T-helper 22 cell (primary cell): ENCODE measurements at regions not wholly inside any gene's neighbourhood (a gene's known extent, or its start where the extent isn't known, plus 50 kb on each side); places are given as distances from the start of the nearest gene placed in this dataset.
"Not testable (repeated sequence)": the region's sequence is repeated elsewhere in the genome, so short reads cannot be mapped to it uniquely, and the experiment has no call there.

Experiments
- DNase-seq: peaks from one replicate; pipeline ENCODE4 v3.0.0-alpha.2; 2020; ENCODE audit warnings: low read depth

- DNase-seq: no peak
Observed at GRCh38 chr6:26175033-26175427, 87.8 kb downstream of the HFE start.

DNA sequence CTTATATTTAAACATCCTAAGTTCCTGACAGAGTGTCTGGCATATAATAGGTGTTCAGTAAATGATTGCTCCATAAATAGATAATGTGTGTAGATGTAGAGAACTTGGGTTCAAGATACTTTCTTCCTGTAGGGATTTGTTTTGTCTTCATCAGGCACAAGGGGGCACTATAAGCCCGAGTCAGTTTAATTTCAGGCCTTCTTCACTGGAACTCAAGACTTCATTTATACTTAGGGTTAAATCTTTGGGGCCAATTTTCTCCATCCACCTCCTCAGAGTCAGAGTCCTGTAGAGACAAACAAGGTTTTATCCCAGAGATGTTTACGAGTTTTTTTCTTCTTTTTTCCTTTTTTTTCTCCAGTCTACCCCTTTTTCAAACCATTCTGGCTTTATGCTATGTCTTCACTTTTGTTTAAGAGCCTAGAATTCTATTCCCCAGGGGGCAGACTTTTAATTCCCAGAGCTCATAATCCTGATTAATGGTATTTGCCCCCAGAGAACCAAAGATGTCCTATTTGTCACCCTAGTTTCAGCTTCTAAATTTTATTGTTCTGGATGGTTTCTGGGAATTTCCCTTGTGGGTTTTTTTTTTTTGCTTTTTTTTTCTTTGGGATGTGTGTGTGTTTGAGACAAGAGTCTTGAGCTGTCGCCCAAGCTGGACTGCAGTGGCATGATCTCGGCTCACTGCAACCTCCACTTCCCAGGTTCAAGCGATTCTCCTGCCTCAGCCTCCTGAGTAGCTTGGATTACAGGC lies 88.4 kb downstream of the HFE start:
- DNase-seq: no peak

DNA sequence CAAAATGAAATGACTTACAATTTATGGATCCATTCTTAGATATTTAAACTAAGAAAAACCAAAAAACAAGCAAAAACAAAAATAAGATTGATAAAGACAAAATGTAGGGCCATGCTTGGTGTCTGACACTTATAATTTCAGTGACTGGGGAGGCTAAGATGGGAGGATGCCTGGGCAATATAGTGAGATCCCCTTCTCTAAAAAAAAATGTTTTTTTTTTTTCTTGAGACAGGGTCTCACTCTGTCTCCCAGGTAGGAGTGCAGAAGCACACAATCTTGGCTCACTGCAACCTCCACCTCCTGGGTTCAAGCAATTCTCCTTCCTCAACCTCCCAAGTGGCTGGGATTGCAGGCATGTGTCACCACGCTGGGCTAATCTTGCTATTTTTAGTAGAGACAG lies 92.4 kb downstream of the HFE start:
- DNase-seq: no peak

DNA sequence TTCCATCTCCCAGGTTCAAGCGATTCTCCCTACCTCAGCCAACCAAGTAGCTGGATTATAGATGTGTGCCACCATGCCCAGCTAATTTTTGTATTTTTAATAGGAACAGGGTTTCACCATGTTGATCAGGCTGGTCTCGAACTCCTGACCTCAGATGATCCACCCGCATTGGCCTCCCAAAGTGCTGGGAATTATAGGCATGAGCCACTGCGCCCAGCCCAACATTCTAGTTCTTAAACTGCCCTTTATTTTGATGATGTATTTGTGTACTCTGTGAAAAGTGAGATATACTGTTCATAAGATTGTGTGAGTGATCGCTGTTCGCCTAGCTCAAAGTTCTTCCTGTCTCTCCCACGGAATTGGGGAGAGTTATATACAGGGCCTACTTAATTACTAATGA lies 93.1 kb downstream of the HFE start:
- DNase-seq: no peak

GRCh38 chr6:26183237-26183580 lies 96.0 kb downstream of the HFE start:
- DNase-seq: no peak

GRCh38 chr6:26183581-26184366 lies 96.5 kb downstream of the HFE start:
- DNase-seq: no peak

DNA sequence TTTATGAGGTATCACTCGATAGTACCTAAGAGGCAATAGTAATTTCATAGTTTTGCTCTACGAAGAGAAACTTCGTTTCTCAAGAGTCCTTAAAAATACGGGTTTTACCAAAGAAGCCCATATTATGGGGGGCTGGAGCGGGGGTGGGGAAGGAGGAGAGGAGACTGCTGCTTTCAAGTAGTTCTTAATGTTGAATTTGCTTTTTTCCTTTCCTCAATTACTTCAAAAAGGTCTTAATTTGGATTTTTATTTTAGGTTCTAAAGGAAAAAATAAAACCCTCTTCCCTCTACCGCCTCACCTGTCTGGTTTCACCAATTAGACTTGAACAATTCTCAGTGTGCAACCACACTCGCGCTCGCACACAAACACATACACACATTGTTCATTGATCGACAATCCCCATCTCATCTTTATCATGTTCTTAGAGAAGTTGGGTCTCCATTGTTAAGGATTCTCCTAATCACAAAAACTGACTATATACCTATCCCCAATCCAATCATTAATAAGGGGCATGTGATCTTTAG lies 97.2 kb downstream of the HFE start:
- DNase-seq: no peak

- DNase-seq: no peak
Observed at GRCh38 chr6:26185004-26185403, 97.8 kb downstream of the HFE start.

- no peak for DNase-seq
Observed at GRCh38 chr6:26185802-26186201, 98.6 kb downstream of the HFE start.

DNA sequence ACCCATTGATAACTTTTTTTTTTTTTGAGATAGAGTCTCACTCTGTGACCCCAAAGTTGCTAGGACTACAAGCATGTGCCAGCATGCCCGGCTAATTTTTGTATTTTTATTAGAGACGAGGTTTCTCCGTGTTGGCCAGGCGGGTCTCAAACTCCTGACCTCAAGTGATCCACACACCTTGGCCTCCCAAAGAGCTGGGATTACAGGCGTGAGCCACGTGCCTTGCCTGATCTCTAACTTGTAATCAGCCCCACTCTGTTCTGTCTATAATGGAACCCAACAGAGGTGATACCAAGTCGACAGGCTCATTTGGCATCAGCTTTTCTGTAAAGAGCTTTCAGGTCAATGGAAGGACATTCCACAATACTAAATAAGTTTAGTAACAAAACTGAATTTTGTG lies 99.4 kb downstream of the HFE start:
- DNase-seq: no peak

DNA sequence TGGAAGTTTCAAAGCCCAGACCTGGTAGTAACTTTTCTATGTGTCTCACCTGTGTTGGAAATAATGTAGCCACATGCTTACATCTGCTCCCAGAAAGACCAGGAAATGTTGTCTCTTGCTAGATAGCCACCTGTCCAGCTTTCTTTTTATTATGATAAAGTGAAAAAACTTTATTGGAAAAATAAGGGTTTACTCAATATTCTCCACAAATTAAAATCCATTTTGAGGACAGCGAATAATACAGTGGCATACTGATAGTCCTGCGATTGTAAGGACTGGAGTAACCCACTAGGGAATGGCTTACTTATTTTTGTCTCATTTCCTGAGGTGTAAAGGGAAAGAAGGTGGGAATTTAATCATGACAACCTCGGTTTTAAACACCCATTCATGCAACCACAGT lies 100.1 kb downstream of the HFE start:
- no peak for DNase-seq

GRCh38 chr6:26187981-26188635 lies 100.9 kb downstream of the HFE start:
- no peak for DNase-seq

GRCh38 chr6:26191512-26191911 lies 104.3 kb downstream of the HFE start:
- not testable (repeated sequence) for DNase-seq

DNA sequence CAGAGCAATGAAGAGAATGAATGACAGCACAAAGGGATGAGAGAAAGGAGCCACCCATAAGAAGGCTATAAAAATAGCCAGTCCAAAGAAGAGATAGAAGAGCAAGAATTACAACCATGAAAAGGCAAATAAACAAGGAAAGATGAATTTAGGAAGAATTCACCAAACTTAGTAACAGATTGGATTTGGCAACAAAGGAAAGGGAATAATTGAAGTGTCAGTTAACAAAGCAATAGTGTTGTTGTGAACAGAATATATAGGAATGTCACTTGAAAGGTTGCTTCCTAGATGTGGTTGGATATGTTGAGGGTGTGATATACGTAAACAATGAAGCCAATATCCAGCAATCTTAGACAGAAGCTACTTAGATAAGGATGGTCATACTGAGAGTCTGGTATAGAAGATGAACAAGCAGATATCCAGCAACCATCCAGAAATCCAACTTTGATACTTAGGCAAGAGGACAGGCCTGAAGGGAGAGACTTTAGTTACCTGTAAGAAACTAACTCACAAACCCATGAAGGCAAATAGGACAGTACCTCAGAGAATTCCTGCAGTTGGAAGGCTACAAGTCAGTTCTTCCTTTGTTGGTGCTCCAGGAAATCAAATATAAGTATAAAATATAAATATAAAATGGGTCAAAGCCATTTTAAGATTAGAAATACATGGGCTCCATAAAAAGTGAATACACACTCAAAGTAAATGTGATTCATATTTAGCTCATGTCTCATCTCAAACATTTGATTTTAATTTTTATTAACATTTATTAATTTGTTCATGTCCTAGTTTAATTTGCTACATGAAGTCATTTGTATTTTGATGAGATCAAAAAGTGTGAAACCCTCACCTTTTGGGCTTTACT lies 106.5 kb downstream of the HFE start:
- DNase-seq: no peak

GRCh38 chr6:26194329-26194701 lies 107.1 kb downstream of the HFE start:
- no peak for DNase-seq

GRCh38 chr6:26194816-26195375 lies 107.7 kb downstream of the HFE start:
- DNase-seq: no peak

- peak; percentile 80 for DNase-seq
Observed at GRCh38 chr6:26195376-26195923, 108.2 kb downstream of the HFE start.

DNA sequence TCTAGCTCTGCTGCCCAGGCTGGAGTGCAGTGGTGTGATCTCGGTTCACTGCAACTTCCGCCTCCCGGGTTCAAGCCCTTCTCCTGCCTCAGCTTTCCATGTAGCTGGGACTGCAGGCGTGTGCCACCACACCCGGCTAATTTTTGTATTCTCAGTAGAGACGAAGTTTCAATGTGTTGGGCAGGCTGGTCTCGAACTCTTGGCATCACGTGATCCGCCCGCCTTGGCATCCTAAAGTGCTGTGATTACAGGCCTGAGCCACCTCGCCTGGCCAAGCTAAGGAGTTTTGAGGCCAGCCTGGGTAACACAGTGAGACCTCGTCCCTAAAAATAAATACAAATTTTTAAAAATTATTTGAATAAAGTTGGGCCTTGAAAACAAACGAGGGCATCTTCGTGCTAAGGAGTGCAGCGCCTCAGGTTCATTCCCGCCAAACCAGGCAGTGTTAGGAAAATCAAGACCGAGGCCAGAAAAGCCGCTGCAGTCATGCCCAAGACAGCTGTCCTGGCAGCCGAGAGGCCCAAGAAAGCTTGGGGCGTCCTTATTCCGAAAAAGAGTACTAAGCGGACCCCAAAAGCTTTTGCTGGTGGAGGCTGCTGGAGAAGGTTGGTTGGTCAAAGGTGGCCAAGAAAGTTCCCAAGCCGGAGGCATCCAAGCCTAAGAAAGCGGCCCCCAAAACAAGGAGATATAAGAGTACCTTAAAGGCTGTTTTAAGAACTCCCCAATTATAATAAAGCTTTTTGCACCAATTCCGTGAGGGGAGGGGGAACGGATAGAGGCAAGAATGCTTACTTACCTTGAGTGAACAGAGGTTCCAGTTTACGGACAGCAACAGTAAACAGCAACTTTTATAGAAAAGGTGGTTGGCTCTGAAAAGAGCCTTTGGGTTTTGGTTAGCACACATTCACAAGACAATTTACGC lies 109.0 kb downstream of the HFE start:
- DNase-seq: no peak

- DNase-seq: peak; percentile 72
Observed at GRCh38 chr6:26196846-26197635, 109.8 kb downstream of the HFE start.

GRCh38 chr6:26197636-26197932 lies 110.4 kb downstream of the HFE start:
- DNase-seq: no peak
